ENCODE measurements at regions not wholly inside any gene's neighbourhood (a gene's known extent, or its start where the extent isn't known, plus 50 kb on each side); places are given as distances from the start of the nearest gene placed in this dataset.

DNA sequence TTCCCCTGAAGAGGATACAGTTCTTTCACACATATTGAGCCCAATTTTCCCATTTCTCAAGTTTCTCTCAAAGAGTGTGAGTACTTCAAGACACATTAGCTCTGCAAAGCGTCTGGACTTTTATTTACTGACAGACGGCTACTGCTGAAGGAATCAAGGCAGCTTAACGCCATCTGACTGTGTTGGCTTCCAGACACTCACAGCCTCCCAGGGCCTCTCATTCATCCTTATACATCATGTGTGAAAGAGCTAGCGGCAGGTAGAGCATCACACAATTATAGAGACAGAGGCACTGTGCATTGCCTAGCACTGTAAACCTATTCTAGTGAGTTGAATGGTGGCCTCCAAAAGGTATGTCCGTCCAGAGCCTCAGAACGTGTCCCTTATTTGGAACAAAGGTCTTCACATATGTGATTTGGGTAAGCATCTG lies 284.1 kb upstream of the STT3B start:
- TF ChIP-seq CTCF (IDR thresholded peaks at IDR 0.05): no peak
- no peak for TF ChIP-seq POLR2A (IDR thresholded peaks at IDR 0.05)

All from vagina (tissue), 2 donors.